HCT116 (cell line): ENCODE measurements at regions not wholly inside any gene's neighbourhood (a gene's known extent, or its start where the extent isn't known, plus 50 kb on each side); places are given as distances from the start of the nearest gene placed in this dataset.

Experiments
- ATAC-seq: fragments of 200-7000 bp; cut with Tn5 transposase; 2 replicates; pipeline ENCODE4 v1.9.1; 2020; ENCODE audit warnings: mild to moderate bottlenecking, moderate library complexity
- BruUV-seq: library from RNA; stranded (reverse); fragments of 400-500 nt; replicated peaks from 2 replicates; lab custom pipeline; 2021; lab: Mats Ljungman, UMichigan
- CTCF ChIA-PET: fragments of 300-600 bp; sonication (Branson Sonifier 250); formaldehyde crosslinking; loops from one replicate; lab custom pipeline; 2021; ENCODE audit warnings: antibody characterized with exemption; lab: Charles Lee
- POLR2A ChIA-PET: fragments of 300-600, 350-600 bp; sonication (Branson Sonifier 250); formaldehyde crosslinking; loops from one replicate; lab custom pipeline; 2021; ENCODE audit warnings: antibody characterized with exemption; lab: Charles Lee
- RAD21 ChIA-PET, 2 experiments: fragments of 300-600 bp; sonication (Branson Sonifier 250); formaldehyde crosslinking; loops; one replicate each; lab custom pipeline; 2023; ENCODE audit warnings: low total read pairs in 2 of 2; ENCODE audit not compliant: uncharacterized antibody in 2 of 2, unreplicated experiment in 2 of 2, low non-redundant PET in 1 of 2; lab: Charles Lee
- DNase-seq: peaks from one replicate; pipeline ENCODE4 v3.0.0-alpha.2; 2010; ENCODE audit warnings: low read depth, low spot score
- H2AFZ ChIP-seq: fragments of 200-600 bp; shearing (Covaris generic), sonication (generic); 2 replicates; pipeline ENCODE4 v1.6.1; 2017; ENCODE audit warnings: low read depth, mixed run types, mixed read lengths, antibody characterized with exemption, low read length; ENCODE audit not compliant: poor library complexity, severe bottlenecking
- H3K27ac ChIP-seq: 2 replicates; pipeline ENCODE4 v1.5.1; 2012; ENCODE audit warnings: low read depth, low read length
- H3K27me3 ChIP-seq: fragments of 200-600 bp; sonication (generic); 2 replicates; pipeline ENCODE4 v1.6.1; 2016; ENCODE audit warnings: mixed run types, low read length, mixed read lengths; ENCODE audit not compliant: insufficient read depth
- H3K36me3 ChIP-seq, 2 experiments: fragments of 200-500 bp in 1 of 2; fragments of 200-600 bp in 1 of 2; sonication (Bioruptor generic) in 1 of 2; sonication (generic) in 1 of 2; 2 replicates each; pipeline versions ENCODE4 v1.5.1 to v1.6.1; 2014 to 2016; ENCODE audit warnings: low read length in 2 of 2, inconsistent platforms in 1 of 2, mixed read lengths in 1 of 2, mixed run types in 1 of 2; ENCODE audit not compliant: insufficient read depth in 2 of 2, control insufficient read depth in 1 of 2
- H3K4me1 ChIP-seq, 2 experiments: fragments of 200-600 bp in 1 of 2; sonication (generic) in 1 of 2; 2 replicates each; pipeline versions ENCODE4 v1.5.1 to v1.6.1; 2012 to 2017; ENCODE audit warnings: low read length in 2 of 2, inconsistent platforms in 1 of 2, mild to moderate bottlenecking in 1 of 2, mixed read lengths in 1 of 2, mixed run types in 1 of 2, moderate library complexity in 1 of 2; ENCODE audit not compliant: insufficient read depth in 2 of 2, control insufficient read depth in 1 of 2
- H3K4me2 ChIP-seq: fragments of 200-600 bp; sonication (generic); 2 replicates; pipeline ENCODE4 v1.6.1; 2017; ENCODE audit warnings: mixed run types, low read length, mixed read lengths
- H3K4me3 ChIP-seq, 2 experiments: fragments of 200-600 bp in 1 of 2; sonication (generic) in 1 of 2; replicated peaks in 1 of 2; 2 replicates each; pipeline ENCODE4 v1.5.1; 2011 to 2016; ENCODE audit warnings: low read length in 2 of 2, control low read depth in 1 of 2, low read depth in 1 of 2, mild to moderate bottlenecking in 1 of 2, mixed read lengths in 1 of 2, mixed run types in 1 of 2
- H3K79me2 ChIP-seq: fragments of 200-600 bp; sonication (generic); 2 replicates; pipeline ENCODE4 v1.6.1; 2017; ENCODE audit warnings: mild to moderate bottlenecking, mixed run types, low read length, moderate library complexity, mixed read lengths; ENCODE audit not compliant: insufficient read depth
- H3K9ac ChIP-seq: fragments of 200-600 bp; sonication (generic); 2 replicates; pipeline ENCODE4 v1.6.1; 2016; ENCODE audit warnings: low read length, mixed read lengths
- H3K9me2 ChIP-seq: fragments of 200-600 bp; sonication (generic), shearing (Covaris generic); 2 replicates; pipeline ENCODE4 v1.6.1; 2017; ENCODE audit warnings: mixed run types, mild to moderate bottlenecking, moderate library complexity; ENCODE audit not compliant: insufficient read depth
- H3K9me3 ChIP-seq, 2 experiments: fragments of 200-500 bp in 1 of 2; fragments of 200-600 bp in 1 of 2; sonication (Bioruptor generic) in 1 of 2; sonication (generic) in 1 of 2; 2 replicates each; pipeline ENCODE4 v1.6.1; 2014 to 2017; ENCODE audit warnings: low read length in 2 of 2, mixed read lengths in 2 of 2, inconsistent platforms in 1 of 2, low read depth in 1 of 2, mild to moderate bottlenecking in 1 of 2, mixed run types in 1 of 2, moderate library complexity in 1 of 2; ENCODE audit not compliant: control insufficient read depth in 1 of 2, insufficient read depth in 1 of 2
- H4K20me1 ChIP-seq: fragments of 200-600 bp; sonication (generic), shearing (Covaris generic); 2 replicates; pipeline ENCODE4 v1.6.1; 2017; ENCODE audit warnings: mixed run types, mild to moderate bottlenecking, moderate library complexity; ENCODE audit not compliant: insufficient read depth
- CTCF ChIP-seq, 3 experiments: fragments of 200-600 bp in 1 of 3; sonication (generic) in 1 of 3; IDR thresholded peaks in 2 of 3; conservative IDR thresholded peaks in 1 of 3; 2 replicates each; pipeline ENCODE4 v1.5.1; 2012 to 2017; ENCODE audit warnings: low read depth in 2 of 3, low read length in 2 of 3, antibody characterized with exemption in 1 of 3, borderline replicate concordance in 1 of 3, control low read depth in 1 of 3, mild to moderate bottlenecking in 1 of 3, mixed read lengths in 1 of 3, mixed run types in 1 of 3, moderate library complexity in 1 of 3; ENCODE audit not compliant: insufficient read depth in 1 of 3
- MAX ChIP-seq: IDR thresholded peaks from 2 replicates; pipeline ENCODE4 v1.6.1; 2012
- RAD21 ChIP-seq: IDR thresholded peaks from 2 replicates; pipeline ENCODE4 v1.6.1; 2012; ENCODE audit warnings: low read depth, mild to moderate bottlenecking
- REST ChIP-seq: IDR thresholded peaks from 2 replicates; pipeline ENCODE4 v1.6.1; 2012; ENCODE audit warnings: low read depth
- SP1 ChIP-seq: IDR thresholded peaks from 2 replicates; pipeline ENCODE4 v1.6.1; 2012; ENCODE audit warnings: low read depth
- YY1 ChIP-seq: IDR thresholded peaks from 2 replicates; pipeline ENCODE4 v1.6.1; 2011; ENCODE audit warnings: low read length, low read depth, moderate library complexity, mild to moderate bottlenecking; ENCODE audit not compliant: insufficient replicate concordance; ENCODE audit errors: extremely low read depth
- intact Hi-C: fragments of 100-400 bp; cut with micrococcal nuclease; formaldehyde crosslinking; loops from 2 replicates; pipeline ENCODE4 v1.10.0; 2022

GRCh38 chr7:68258609-68259008 lies 1262.0 kb downstream of the TYW1 start:
- Histone ChIP-seq H3K9ac (no peak overlapping the region), H3K9me3 (peaks cover 4 to 16% of the 10 kb centered on the region in 2 experiments; a peak in 2 of 4 replicates), H3K79me2 (no peaks in the 10 kb centered on the region), H3K4me2 (no peak overlapping the region), H3K27ac (no peak overlapping the region), H4K20me1 (no peaks in the 10 kb centered on the region), H3K36me3 (no peaks in the 10 kb centered on the region), H3K4me3 (no peak overlapping the region), H3K27me3 (no peaks in the 10 kb centered on the region), H3K4me1 (no peaks in the 10 kb centered on the region), H3K9me2 (no peaks in the 10 kb centered on the region), H2AFZ (no peak overlapping the region)
- no TSS peak for BruUV-seq
- POLR2A ChIA-PET = no interaction called here
- TF ChIP-seq REST = no peak
- TF ChIP-seq SP1 = no peak
- TF ChIP-seq MAX = no peak
- no peak for TF ChIP-seq RAD21
- TF ChIP-seq YY1 = no peak
- no peak for TF ChIP-seq CTCF (IDR thresholded peaks at IDR 0.05 in 2 of 3, conservative IDR thresholded peaks at IDR 0.05 in 1 of 3; ENCODE audit: borderline replicate concordance in 1 of 3, insufficient read depth in 1 of 3, low read depth in 2 of 3, low read length in 2 of 3)
- intact Hi-C loops = no loop called here
- RAD21 ChIA-PET = no interaction called here
- CTCF ChIA-PET = no interaction called here
- ATAC-seq = no peak
- no peak for DNase-seq
